GM12878 (cell line): ENCODE measurements at regions not wholly inside any gene's neighbourhood (a gene's known extent, or its start where the extent isn't known, plus 50 kb on each side); places are given as distances from the start of the nearest gene placed in this dataset.
A peak's percentile ranks its signal among the peaks of the same experiment; 100 is the strongest.

ENCODE experiments used
- ATAC-seq: fragments of 200-7000 bp; cut with Tn5 transposase; 3 replicates; pipeline ENCODE4 v1.9.1; 2020; ENCODE audit warnings: mild to moderate bottlenecking, moderate library complexity
- BruUV-seq: library from RNA; stranded (reverse); fragments of 400-500 nt; replicated peaks from 2 replicates; lab custom pipeline; 2021; lab: Mats Ljungman, UMichigan
- CTCF ChIA-PET: fragments of 300-600 bp; sonication (Branson Sonifier 250); formaldehyde crosslinking; extraction: SDS; loops from one replicate; lab custom pipeline; 2021; ENCODE audit warnings: inconsistent platforms; lab: Yijun Ruan, JAX
- POLR2A ChIA-PET: fragments of 350-600 bp; formaldehyde crosslinking; extraction: SDS; loops from one replicate; lab custom pipeline; 2021; ENCODE audit warnings: inconsistent platforms; lab: Charles Lee
- RAD21 ChIA-PET: fragments of 300-600 bp; sonication (Branson Sonifier 250); formaldehyde crosslinking; loops from one replicate; lab custom pipeline; 2023; ENCODE audit warnings: antibody characterized with exemption; ENCODE audit not compliant: unreplicated experiment; lab: Charles Lee
- SMC1A ChIA-PET: fragments of 300-600 bp; sonication (Branson Sonifier 250); formaldehyde crosslinking; loops from one replicate; lab custom pipeline; 2023; ENCODE audit not compliant: unreplicated experiment, uncharacterized antibody; lab: Charles Lee
- DNase-seq: peaks from one replicate; pipeline ENCODE4 v3.0.0-alpha.2; 2011; ENCODE audit warnings: low read depth, low spot score
- FAIRE-seq: peaks from 3 replicates; lab custom pipeline; 2011; peaks lifted over from hg19 to GRCh38; lab: Jason Lieb, UNC
- H2AFZ ChIP-seq: 2 replicates; pipeline ENCODE4 v1.6.0; 2011; ENCODE audit warnings: low read depth, low read length, control low read depth; ENCODE audit not compliant: control insufficient read depth
- H3K27ac ChIP-seq: 2 replicates; pipeline ENCODE4 v1.5.1; 2011; ENCODE audit warnings: control low read depth; ENCODE audit not compliant: control insufficient read depth, insufficient read depth
- H3K27me3 ChIP-seq, 2 experiments: replicated peaks in 1 of 2; 2 replicates each; pipeline versions ENCODE4 v1.6.0 to v1.6.1; 2011; ENCODE audit warnings: low read length in 1 of 2; ENCODE audit not compliant: control insufficient read depth in 2 of 2, insufficient read depth in 2 of 2
- H3K36me3 ChIP-seq, 2 experiments: 2 replicates each; pipeline ENCODE4 v1.5.1; 2011; ENCODE audit warnings: low read length in 1 of 2; ENCODE audit not compliant: control insufficient read depth in 2 of 2, insufficient read depth in 2 of 2
- H3K4me1 ChIP-seq: 2 replicates; pipeline ENCODE4 v1.6.1; 2011; ENCODE audit warnings: mild to moderate bottlenecking, low read length, moderate library complexity, mixed read lengths; ENCODE audit not compliant: control insufficient read depth, insufficient read depth
- H3K4me2 ChIP-seq: 2 replicates; pipeline ENCODE4 v1.6.0; 2011; ENCODE audit warnings: control low read depth; ENCODE audit not compliant: control insufficient read depth, insufficient read depth
- H3K4me3 ChIP-seq: fragments of 200-600 bp; sonication (generic); 2 replicates; pipeline ENCODE4 v1.5.1; 2016
- H3K79me2 ChIP-seq: 2 replicates; pipeline ENCODE4 v1.6.0; 2011; ENCODE audit warnings: low read length; ENCODE audit not compliant: control insufficient read depth, insufficient read depth
- H3K9ac ChIP-seq: 2 replicates; pipeline ENCODE4 v1.8.0; 2011; ENCODE audit warnings: low read length, control low read depth, mixed read lengths; ENCODE audit not compliant: control insufficient read depth, insufficient read depth
- H3K9me3 ChIP-seq: replicated peaks from 3 replicates; pipeline ENCODE4 v1.5.1; 2011; ENCODE audit warnings: mild to moderate bottlenecking, low read length; ENCODE audit not compliant: control insufficient read depth, insufficient read depth
- H4K20me1 ChIP-seq: 2 replicates; pipeline ENCODE4 v1.6.0; 2011; ENCODE audit not compliant: control insufficient read depth, insufficient read depth
- HDGF ChIP-seq: fragments of 450-650 bp; IDR thresholded peaks from 2 replicates; pipeline ENCODE4 v1.6.1; 2016; ENCODE audit warnings: antibody characterized with exemption
- TCF7 ChIP-seq: IDR thresholded peaks from 2 replicates; pipeline ENCODE4 v1.6.1; 2014; ENCODE audit warnings: antibody characterized with exemption, borderline replicate concordance
- WRNIP1 ChIP-seq: IDR thresholded peaks from 2 replicates; pipeline ENCODE4 v1.6.1; 2011; ENCODE audit warnings: low read depth, low read length, improper control_type of control experiment, borderline replicate concordance
- WGBS: methylation state at CpG from one replicate; pipeline ENCODE4 v1.1.6; 2016; ENCODE audit warnings: low lambda C conversion rate; ENCODE audit not compliant: insufficient replicate concordance, insufficient coverage; ENCODE audit errors: missing lambda C conversion rate; 5-methylcytosine and 5-hydroxymethylcytosine counted together
- in situ Hi-C: fragments of 300-500 bp; cut with MboI; formaldehyde crosslinking; loops from 9 replicates; pipeline ENCODE4 v1.14.3; 2018; ENCODE audit warnings: mixed read lengths
- intact Hi-C: fragments of 100-400 bp; cut with micrococcal nuclease; formaldehyde crosslinking; loops from one replicate; pipeline ENCODE4 v1.14.2; 2022; ENCODE audit not compliant: unreplicated experiment
- TF ChIP-seq, protein P1 (sequence below): fragments of 450-650 bp; IDR thresholded peaks from 2 replicates; pipeline ENCODE4 v1.6.1; 2017; ENCODE audit warnings: mild to moderate bottlenecking

DNA sequence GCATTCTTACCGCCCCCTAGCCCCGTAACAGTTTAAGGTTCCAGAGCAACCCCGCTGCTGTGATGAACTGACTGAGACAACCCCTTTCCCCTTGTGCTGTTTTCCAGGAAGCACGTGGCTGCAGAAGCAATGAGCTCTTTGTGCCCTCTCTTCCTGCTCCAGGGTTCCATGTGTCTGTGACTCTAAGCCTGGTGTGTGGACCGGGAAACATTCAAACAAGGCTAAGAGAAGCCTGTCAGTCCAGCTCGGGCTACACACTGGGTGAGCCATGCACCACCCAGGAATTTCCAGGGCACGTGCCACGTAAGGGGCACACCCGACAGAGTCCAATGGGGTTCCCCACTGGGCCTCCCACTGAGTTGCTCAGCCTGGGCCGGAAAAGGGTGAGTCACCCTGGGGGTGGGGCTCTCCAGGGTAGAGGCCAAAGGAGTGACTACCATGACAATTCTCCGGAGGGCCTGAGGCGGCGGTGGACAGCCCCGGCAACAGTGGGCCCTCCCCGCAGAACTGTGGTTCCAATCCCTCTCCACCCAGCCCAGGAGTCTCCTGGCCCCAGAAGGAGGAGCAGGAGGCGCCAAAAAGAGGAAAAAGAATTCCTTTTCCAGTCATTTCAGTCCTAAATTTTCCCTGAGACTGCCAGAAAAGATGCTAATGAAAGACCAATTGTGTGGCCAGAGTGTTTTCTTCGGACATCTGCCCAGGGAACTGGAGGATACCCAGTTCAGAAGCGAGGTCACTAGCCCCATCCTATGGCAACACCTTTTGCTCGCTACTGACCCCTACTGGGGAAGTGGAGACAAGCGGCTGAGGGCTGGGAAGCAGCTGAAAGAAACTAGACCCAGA is 157.8 kb upstream of the SLC1A4 start (continued):
- TF ChIP-seq HDGF, result no peak; the same call in 1 of the 2 replicates
- TF ChIP-seq, protein P1, sequence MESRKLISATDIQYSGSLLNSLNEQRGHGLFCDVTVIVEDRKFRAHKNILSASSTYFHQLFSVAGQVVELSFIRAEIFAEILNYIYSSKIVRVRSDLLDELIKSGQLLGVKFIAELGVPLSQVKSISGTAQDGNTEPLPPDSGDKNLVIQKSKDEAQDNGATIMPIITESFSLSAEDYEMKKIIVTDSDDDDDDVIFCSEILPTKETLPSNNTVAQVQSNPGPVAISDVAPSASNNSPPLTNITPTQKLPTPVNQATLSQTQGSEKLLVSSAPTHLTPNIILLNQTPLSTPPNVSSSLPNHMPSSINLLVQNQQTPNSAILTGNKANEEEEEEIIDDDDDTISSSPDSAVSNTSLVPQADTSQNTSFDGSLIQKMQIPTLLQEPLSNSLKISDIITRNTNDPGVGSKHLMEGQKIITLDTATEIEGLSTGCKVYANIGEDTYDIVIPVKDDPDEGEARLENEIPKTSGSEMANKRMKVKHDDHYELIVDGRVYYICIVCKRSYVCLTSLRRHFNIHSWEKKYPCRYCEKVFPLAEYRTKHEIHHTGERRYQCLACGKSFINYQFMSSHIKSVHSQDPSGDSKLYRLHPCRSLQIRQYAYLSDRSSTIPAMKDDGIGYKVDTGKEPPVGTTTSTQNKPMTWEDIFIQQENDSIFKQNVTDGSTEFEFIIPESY, result 0 out of 2 replicates have a peak, but pooled peaks have one; percentile 14

DNA sequence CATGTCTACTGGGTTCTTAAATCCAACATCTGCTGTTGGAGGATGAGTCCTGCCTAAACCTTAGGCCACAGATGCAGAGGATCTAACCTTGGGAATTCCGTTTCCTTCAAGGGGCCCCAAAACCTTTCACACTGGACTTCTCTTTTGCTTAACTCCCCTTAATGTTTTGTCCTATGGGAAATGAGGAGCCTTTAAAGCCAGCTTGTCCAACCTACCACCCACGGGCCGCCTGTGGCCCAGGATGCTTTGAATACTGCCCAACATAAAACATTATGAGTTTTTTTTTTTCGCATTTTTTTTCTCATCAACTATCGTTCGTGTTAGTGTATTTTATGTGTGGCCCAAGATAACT is 157.2 kb upstream of the SLC1A4 start:
- no TSS peak for BruUV-seq
- in situ Hi-C loops (loop anchor here (10.0 kb wide), 1 partner anchor 187 kb away; no protein-coding TSS in a partner anchor), intact Hi-C loops (loop anchor here (1.0 to 2.0 kb wide), 4 partner anchors 64 to 186 kb away; no protein-coding TSS in a partner anchor)
- Histone ChIP-seq H3K9ac (no peak overlapping the region; the same call in 1 of the 2 replicates), H3K9me3 (peaks cover 2% of the 10 kb centered on the region; the same call in 1 of the 3 replicates), H3K27ac (peak overlapping the region; percentile 80), H3K4me3 (no peak overlapping the region), H4K20me1 (no peaks in the 10 kb centered on the region), H3K4me1 (peaks cover 12% of the 10 kb centered on the region), H3K36me3 (no peaks in the 10 kb centered on the region), H3K27me3 (no peaks in the 10 kb centered on the region), H3K79me2 (no peaks in the 10 kb centered on the region), H2AFZ (peak overlapping the region; percentile 99), H3K4me2 (no peak overlapping the region)
- ATAC-seq, result no peak
- TF ChIP-seq TCF7 (peak; percentile 8; the same call in 1 of the 2 replicates), WRNIP1 (no peak)
- POLR2A ChIA-PET, result interaction anchor here (0.7 to 2.1 kb wide), 13 partner anchors 24 to 259 kb away, joined by 3 to 17 read pairs (median 3); no protein-coding TSS in a partner anchor
- SMC1A ChIA-PET, result interaction anchor here (0.7 to 5.2 kb wide), 33 partner anchors 9 to 274 kb away, joined by 3 to 52 read pairs (median 6); partner anchors contain the start of gene SERTAD2
- no peak for FAIRE-seq
- CTCF ChIA-PET, result interaction anchor here (0.6 to 5.5 kb wide), 38 partner anchors 9 to 805 kb away, joined by 3 to 70 read pairs (median 5); partner anchors contain the start of genes AFTPH and SERTAD2
- 42% methylated on average over 6 of the region's 6 CpGs for WGBS
- no peak for DNase-seq
- RAD21 ChIA-PET, result interaction anchor here (0.6 to 7.8 kb wide), 21 partner anchors 10 to 250 kb away, joined by 3 to 65 read pairs (median 5); partner anchors contain the start of gene SERTAD2
